HG03280 (cell line): ENCODE measurements at regions not wholly inside any gene's neighbourhood (a gene's known extent, or its start where the extent isn't known, plus 50 kb on each side); places are given as distances from the start of the nearest gene placed in this dataset.

Experiments
- ATAC-seq: cut with Tn5 transposase; IDR thresholded peaks from one replicate; pipeline ENCODE4 v1.9.1; 2021; ENCODE audit warnings: mild to moderate bottlenecking, moderate library complexity; ENCODE audit not compliant: unreplicated experiment

DNA sequence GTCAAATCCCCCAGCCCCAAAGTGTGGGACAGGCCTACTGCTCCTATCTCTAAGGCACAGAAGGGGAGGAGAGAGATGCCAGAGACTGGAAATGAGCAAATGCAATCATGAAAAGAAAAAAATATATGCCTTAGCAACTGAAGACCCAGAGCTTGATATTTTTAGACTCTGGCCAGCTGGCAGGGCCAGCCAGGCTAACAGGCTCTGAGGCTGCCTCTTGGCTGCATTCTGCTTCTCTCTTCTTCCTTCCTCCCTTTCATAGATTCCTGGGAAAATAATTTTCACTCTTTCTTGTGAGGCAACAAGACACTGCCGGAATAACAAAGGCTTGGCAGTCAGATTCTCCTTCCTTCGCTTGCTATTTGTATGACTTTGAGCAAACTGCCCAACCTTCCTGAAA is 209.1 kb downstream of the RAD51AP2 start:
- no peak for ATAC-seq

GRCh38 chr2:17306706-17307105 is 211.5 kb downstream of the RAD51AP2 start:
- no peak for ATAC-seq

GRCh38 chr2:17306219-17306618 is 212.0 kb downstream of the RAD51AP2 start:
- ATAC-seq, result no peak

DNA sequence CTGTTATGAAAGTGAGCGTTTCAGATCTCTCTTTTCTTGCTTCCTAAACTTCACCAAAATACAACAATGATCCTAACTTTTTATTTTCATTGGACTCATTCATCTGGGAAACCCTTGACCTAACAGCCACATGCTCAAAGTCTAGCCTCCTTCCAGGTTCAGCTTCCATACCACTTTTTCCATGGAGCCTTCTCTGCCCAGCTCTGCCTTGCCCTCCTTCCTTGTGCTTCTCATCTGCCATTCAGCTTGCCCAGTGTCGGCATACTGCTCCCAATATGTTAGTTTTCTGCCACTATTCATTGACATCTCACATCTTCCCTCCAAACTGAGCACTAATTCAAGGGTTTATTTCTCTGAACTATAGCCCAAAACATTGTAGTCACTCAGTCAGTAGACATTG is 214.7 kb downstream of the RAD51AP2 start:
- no peak for ATAC-seq

- no peak for ATAC-seq
Observed at GRCh38 chr2:17303054-17303453, 215.2 kb downstream of the RAD51AP2 start.

- no peak for ATAC-seq
Observed at GRCh38 chr2:17302281-17302680, 216.0 kb downstream of the RAD51AP2 start.

GRCh38 chr2:17301437-17301836 is 216.8 kb downstream of the RAD51AP2 start:
- ATAC-seq, result no peak

DNA sequence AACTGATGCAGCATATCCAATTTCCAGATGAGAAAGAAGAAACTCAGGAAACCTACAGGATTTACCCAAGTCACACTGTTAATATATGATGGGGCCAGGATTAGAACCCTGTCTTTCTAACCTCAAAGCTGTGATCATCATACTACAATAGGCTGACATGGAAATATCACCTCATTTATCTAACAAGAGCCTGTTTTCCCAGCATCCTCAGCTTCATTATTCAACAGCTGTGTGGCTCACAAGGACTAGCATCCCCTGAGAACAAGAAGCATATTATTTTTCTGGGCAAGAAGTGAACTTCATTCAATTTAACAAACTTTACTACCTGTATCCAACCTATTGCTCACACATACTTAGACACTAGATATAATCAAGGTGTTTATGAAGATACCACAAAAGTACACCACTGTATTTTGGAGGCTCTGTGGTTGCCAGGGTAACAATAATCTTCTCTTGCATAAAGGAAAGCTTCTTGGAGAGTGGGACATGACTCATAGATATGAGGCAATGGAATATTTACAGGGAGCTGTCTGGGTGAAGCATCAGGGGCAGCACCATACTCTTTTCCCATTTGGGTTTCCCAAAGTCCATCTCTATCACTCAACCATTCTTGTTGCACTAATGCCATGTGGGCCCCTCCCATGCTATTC is 218.2 kb downstream of the RAD51AP2 start:
- ATAC-seq, result no peak

GRCh38 chr2:17298453-17298852 is 219.8 kb downstream of the RAD51AP2 start:
- no peak for ATAC-seq

- no peak for ATAC-seq
Observed at GRCh38 chr2:17296686-17297085, 221.6 kb downstream of the RAD51AP2 start.

DNA sequence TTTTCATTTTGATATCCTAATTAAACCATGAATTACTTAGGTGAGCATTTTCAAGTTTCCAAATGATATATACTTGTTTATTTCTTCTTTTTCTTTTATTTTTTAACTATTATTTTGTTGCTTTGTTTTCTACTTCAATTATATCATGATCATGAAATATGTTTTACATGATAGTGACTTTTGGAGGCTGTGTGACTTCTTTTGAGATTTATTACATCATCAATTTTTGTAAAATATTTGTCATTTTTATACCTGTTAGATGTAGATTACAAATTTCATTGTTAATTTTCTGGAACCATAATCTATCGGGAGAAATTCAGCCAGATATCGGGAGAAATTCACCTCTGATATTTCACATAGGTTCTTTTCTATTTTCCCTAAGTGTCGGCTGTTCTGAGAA is 228.6 kb downstream of the RAD51AP2 start:
- ATAC-seq, result no peak

DNA sequence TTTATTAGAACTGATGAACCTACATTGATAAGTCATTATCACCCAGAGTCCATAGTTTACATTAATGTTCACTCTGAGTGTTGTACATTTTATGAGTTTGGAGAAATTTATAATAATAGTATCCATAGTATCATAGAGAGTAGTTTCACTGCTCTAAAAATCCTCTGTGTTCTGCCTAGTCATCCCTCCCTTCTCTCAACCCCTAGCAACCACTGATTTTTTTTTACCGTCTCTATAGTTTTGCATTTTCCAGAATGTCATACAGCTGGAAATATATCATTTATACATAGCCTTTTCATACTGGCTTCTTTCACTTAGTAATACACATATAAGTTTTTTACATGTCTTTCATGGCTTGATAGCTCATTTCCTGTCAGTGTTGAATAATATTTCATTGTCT is 231.1 kb downstream of the RAD51AP2 start:
- no peak for ATAC-seq

GRCh38 chr2:17282826-17283225 is 235.4 kb downstream of the RAD51AP2 start:
- ATAC-seq, result no peak

DNA sequence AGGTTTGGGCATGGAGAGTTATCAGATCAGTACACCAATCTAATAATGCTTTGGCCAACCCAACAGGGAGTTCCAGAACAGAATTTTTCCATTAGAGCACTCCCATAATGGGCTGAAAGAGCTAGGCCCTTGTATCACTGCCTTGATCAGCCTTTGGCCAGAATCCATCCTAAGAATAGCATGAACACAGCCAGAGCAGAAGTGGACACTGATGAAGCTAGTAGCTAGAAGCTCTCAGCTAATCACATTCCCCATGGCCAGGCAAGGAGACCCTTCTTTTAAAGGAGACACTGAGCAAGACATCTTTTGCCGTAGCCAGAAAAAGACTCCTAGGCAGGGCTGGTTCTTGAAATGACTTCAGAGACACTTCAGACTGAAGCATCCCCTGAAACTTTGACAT is 236.0 kb downstream of the RAD51AP2 start:
- no peak for ATAC-seq

DNA sequence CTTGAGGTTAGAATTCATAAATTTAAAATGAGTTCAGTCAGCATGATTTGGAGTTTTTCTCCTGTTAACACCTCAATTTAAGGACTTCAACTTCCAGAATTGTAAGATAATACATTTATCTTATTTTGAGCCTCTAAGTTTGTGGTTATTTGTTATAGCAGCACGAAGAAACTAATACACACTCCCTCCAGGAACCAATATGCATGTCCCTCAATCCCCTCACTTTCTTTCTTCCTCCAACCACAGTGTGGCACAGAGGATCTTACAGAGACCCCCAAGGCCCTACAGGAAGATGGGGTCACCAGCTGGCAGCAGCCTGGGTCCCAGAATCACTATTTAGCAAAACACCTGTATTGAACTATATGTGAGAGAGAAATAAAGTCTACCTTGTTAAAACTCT is 242.0 kb downstream of the RAD51AP2 start:
- ATAC-seq, result no peak

- peak; percentile 48 for ATAC-seq
Observed at GRCh38 chr2:17272652-17273525, 245.4 kb downstream of the RAD51AP2 start.

DNA sequence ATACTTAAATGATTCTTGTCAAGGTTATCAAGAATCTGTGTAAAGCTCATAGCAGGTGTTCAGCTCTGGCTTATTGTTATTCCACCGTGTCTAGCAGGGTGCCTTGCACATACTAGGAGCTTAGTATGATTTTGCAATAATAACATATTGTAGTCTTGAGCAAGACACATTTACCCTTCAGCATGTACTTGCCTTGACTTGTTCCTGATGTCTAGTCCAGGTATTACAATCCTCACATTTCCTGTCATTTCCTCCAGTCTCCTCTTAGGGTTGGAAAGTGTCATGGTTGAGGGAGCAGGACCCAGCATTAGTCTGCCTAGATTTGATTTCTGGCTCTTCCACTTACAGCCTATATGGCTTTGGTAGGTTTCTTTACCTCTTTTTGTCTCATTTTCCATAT is 246.1 kb downstream of the RAD51AP2 start:
- no peak for ATAC-seq

GRCh38 chr2:17271416-17271815 is 246.8 kb downstream of the RAD51AP2 start:
- no peak for ATAC-seq

- no peak for ATAC-seq
Observed at GRCh38 chr2:17270894-17271293, 247.3 kb downstream of the RAD51AP2 start.

DNA sequence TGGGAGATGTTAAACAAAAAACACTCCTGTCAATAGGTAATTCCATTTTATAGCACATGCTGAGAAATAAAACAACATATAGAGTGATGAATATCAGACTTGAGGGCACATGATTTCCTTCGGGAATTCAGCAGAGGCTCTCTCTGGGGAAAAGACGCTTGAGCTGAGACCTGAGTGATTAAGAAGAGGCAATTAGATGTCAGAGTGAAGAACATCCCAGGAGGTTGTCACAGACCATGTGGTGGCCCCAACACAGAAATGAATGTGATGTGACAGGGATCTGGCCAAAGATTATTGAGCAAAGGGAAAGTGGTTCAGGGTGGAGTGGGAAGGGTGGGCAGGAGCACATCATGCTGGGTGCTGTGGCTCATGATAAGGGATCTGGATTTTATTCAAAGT is 254.7 kb downstream of the RAD51AP2 start:
- ATAC-seq, result no peak

- no peak for ATAC-seq
Observed at GRCh38 chr2:17262854-17263569, 255.2 kb downstream of the RAD51AP2 start.

GRCh38 chr2:17259613-17260012 is 258.6 kb downstream of the RAD51AP2 start:
- ATAC-seq, result no peak
